Lower leg skin (tissue), 4 donors: ENCODE measurements at regions not wholly inside any gene's neighbourhood (a gene's known extent, or its start where the extent isn't known, plus 50 kb on each side); places are given as distances from the start of the nearest gene placed in this dataset.
A peak's percentile ranks its signal among the peaks of the same experiment; 100 is the strongest.
"Not testable (repeated sequence)": the region's sequence is repeated elsewhere in the genome, so short reads cannot be mapped to it uniquely, and the experiment has no call there.

Source experiments
- DNase-seq, 2 donors: peaks; one replicate each; pipeline ENCODE4 v3.0.0-alpha.2; 2019; ENCODE audit warnings: low spot score in 2 of 2
- H3K4me3 ChIP-seq: fragments of 200-600 bp; sonication (generic); 2 replicates; pipeline ENCODE4 v1.5.1; 2017; ENCODE audit warnings: mild to moderate bottlenecking, low read depth; ENCODE audit not compliant: poor library complexity, severe bottlenecking
- CTCF ChIP-seq, 3 donors: fragments of 450-650 bp; IDR thresholded peaks; one replicate each; pipeline ENCODE4 v1.5.1; 2016; ENCODE audit warnings: antibody characterized with exemption in 3 of 3, mild to moderate bottlenecking in 3 of 3, moderate library complexity in 2 of 3
- POLR2A ChIP-seq, 2 donors: fragments of 450-650 bp; IDR thresholded peaks; one replicate each; pipeline ENCODE4 v1.6.1; 2016 to 2017; ENCODE audit warnings: antibody characterized with exemption in 2 of 2, mild to moderate bottlenecking in 1 of 2, moderate library complexity in 1 of 2
- WGBS, 2 donors: methylation state at CpG; one replicate each; pipeline ENCODE4 v1.1.5; 2018; 5-methylcytosine and 5-hydroxymethylcytosine counted together
- intact Hi-C: fragments of 100-400 bp; cut with DNase I; formaldehyde crosslinking; loops from one replicate; pipeline ENCODE4 v1.15.0; 2023; ENCODE audit warnings: low total_unique reads

GRCh38 chr5:110836851-110837250, 98.0 kb downstream of the SLC25A46 start:
- WGBS, 2 donors: 54 to 68% methylated on average over 1 of the region's 1 CpG
- TF ChIP-seq POLR2A (IDR thresholded peaks at IDR 0.05) (no peak), CTCF (IDR thresholded peaks at IDR 0.05) (no peak)
- H3K4me3 ChIP-seq: no peak overlapping the region
- DNase-seq: no peak
- intact Hi-C loops: no loop called here

GRCh38 chr5:110838357-110838756, 99.5 kb downstream of the SLC25A46 start:
- WGBS, 2 donors: 44 to 64% methylated on average over 3 of the region's 3 CpGs
- DNase-seq, intact Hi-C loops, H3K4me3 ChIP-seq: not testable (repeated sequence)

- DNase-seq: no peak
- intact Hi-C loops: no loop called here
- H3K4me3 ChIP-seq: no peak overlapping the region
- 65% methylated on average over 3 of the region's 3 CpGs for WGBS, 2 donors
- TF ChIP-seq POLR2A (IDR thresholded peaks at IDR 0.05): no peak
Measured at GRCh38 chr5:110838961-110839360, 100.2 kb downstream of the SLC25A46 start.

- no peak for TF ChIP-seq CTCF (IDR thresholded peaks at IDR 0.05)
- no peak for TF ChIP-seq POLR2A (IDR thresholded peaks at IDR 0.05)
- DNase-seq: peak; percentile 26 to 80
- no peak overlapping the region for H3K4me3 ChIP-seq
- 43 to 53% methylated on average over 7 of the region's 7 CpGs for WGBS, 2 donors
- intact Hi-C loops: loop anchor here (10.0 kb wide), 1 partner anchor 46 kb away; no protein-coding TSS in a partner anchor
Measured at GRCh38 chr5:110840347-110840960, 101.6 kb downstream of the SLC25A46 start.

- H3K4me3 ChIP-seq: no peak overlapping the region
- TF ChIP-seq CTCF (IDR thresholded peaks at IDR 0.05) (no peak), POLR2A (IDR thresholded peaks at IDR 0.05) (no peak)
- WGBS, 2 donors: 51 to 62% methylated on average over 2 of the region's 2 CpGs
- no peak for DNase-seq
- intact Hi-C loops: loop anchor here (10.0 kb wide), 1 partner anchor 46 kb away; no protein-coding TSS in a partner anchor
Measured at GRCh38 chr5:110841137-110841536, 102.3 kb downstream of the SLC25A46 start.

GRCh38 chr5:110842948-110843347, 104.1 kb downstream of the SLC25A46 start:
- intact Hi-C loops: loop anchor here (10.0 kb wide), 1 partner anchor 48 kb away; no protein-coding TSS in a partner anchor
- TF ChIP-seq POLR2A (IDR thresholded peaks at IDR 0.05): no peak
- H3K4me3 ChIP-seq: no peak overlapping the region
- no peak for DNase-seq
- 82 to 86% methylated on average over 4 of the region's 4 CpGs for WGBS, 2 donors

- H3K4me3 ChIP-seq: no peak overlapping the region
- DNase-seq: no peak
- intact Hi-C loops: loop anchor here (10.0 kb wide), 1 partner anchor 49 kb away; no protein-coding TSS in a partner anchor
- TF ChIP-seq CTCF (IDR thresholded peaks at IDR 0.05) (no peak), POLR2A (IDR thresholded peaks at IDR 0.05) (no peak)
Measured at GRCh38 chr5:110844251-110844650, 105.4 kb downstream of the SLC25A46 start.
